Right cardiac atrium (tissue), 5 donors: ENCODE measurements at regions not wholly inside any gene's neighbourhood (a gene's known extent, or its start where the extent isn't known, plus 50 kb on each side); places are given as distances from the start of the nearest gene placed in this dataset.

ENCODE experiments used
- ATAC-seq, 2 donors: fragments of 200-7000 bp; cut with Tn5 transposase; one replicate each; pipeline versions ENCODE4 v1.8.0 to v1.9.1; 2020; ENCODE audit warnings: moderate library complexity in 2 of 2, mild to moderate bottlenecking in 1 of 2
- DNase-seq, 3 donors: peaks; one replicate each; pipeline ENCODE4 v3.0.0-alpha.2; 2020
- H3K27ac ChIP-seq: one replicate; pipeline ENCODE4 v1.5.1; 2013; ENCODE audit warnings: mild to moderate bottlenecking, low read length, control low read depth, moderate library complexity
- H3K27me3 ChIP-seq: one replicate; pipeline ENCODE4 v1.6.1; 2013; ENCODE audit not compliant: control insufficient read depth, insufficient read depth
- H3K4me1 ChIP-seq: one replicate; pipeline ENCODE4 v1.6.1; 2013; ENCODE audit warnings: low read length; ENCODE audit not compliant: control insufficient read depth, insufficient read depth
- H3K4me3 ChIP-seq: one replicate; pipeline ENCODE4 v1.5.1; 2013; ENCODE audit warnings: low read length, control low read depth
- H3K9me3 ChIP-seq: one replicate; pipeline ENCODE4 v1.6.1; 2013; ENCODE audit warnings: low read length; ENCODE audit not compliant: control insufficient read depth
- WGBS: extraction: QIAGEN DNeasy Blood & Tissue Kit; methylation state at CpG from one replicate; pipeline ENCODE4 v1.1.7; 2013; 5-methylcytosine and 5-hydroxymethylcytosine counted together
- intact Hi-C, 4 donors: fragments of 100-400 bp; cut with DNase I; formaldehyde crosslinking; loops; one replicate each; pipeline versions ENCODE4 v1.11.0 to v1.14.0; 2022 to 2023
- donor health status: healthy with polysubstance abuse.
- donor health status: DM: no; HTN: yes; CAD: no.
- donor health status: DM: no; HTN: no; CAD: no.
- donor health status: DM: no; HTN: yes; CAD: no; lungs with severe emphysema.
- donor health status: DM: yes; HTN: yes; CAD: no.

DNA sequence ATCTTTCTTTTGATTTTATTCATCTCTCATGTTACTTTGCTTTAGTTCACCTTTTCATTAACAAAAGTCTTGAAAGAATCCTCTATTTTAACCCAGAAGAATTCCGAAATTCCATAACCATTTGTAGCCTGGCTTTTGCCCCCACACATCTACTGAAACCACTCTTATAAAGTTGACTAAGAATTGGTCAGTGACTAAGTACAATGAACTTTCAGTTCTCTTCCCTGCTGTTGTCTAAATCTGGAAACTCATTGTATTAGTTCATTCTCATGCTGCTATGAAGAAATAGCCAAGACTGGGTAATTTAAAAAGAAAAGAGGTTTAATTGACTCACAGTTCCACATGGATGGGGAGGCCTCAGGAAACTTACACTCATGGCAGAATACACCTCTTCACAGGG is 49.9 kb upstream of the PNPT1 start:
- ATAC-seq (no peak), DNase-seq (no peak)
- no peak overlapping the region for H3K4me3 ChIP-seq
- WGBS, result 72% methylated on average over 1 of the region's 1 CpG
- no peaks in the 10 kb centered on the region for H3K9me3 ChIP-seq
- H3K27ac ChIP-seq, result no peak overlapping the region
- intact Hi-C loops, result no loop called here
- no peaks in the 10 kb centered on the region for H3K4me1 ChIP-seq
- no peaks in the 10 kb centered on the region for H3K27me3 ChIP-seq
